K562 (cell line): ENCODE measurements at regions not wholly inside any gene's neighbourhood (a gene's known extent, or its start where the extent isn't known, plus 50 kb on each side); places are given as distances from the start of the nearest gene placed in this dataset.

ENCODE experiments used
- ATAC-seq: fragments of 200-7000 bp; cut with Tn5 transposase; 3 replicates; pipeline ENCODE4 v1.9.1; 2020; ENCODE audit warnings: moderate library complexity
- BruUV-seq: library from RNA; stranded (reverse); fragments of 400-500 nt; replicated peaks from 2 replicates; lab custom pipeline; 2021; lab: Mats Ljungman, UMichigan
- CTCF ChIA-PET: fragments of 300-600 bp; formaldehyde crosslinking; extraction: SDS; loops from one replicate; lab custom pipeline; 2021; ENCODE audit warnings: low intra/inter-chr PET ratio; lab: Yijun Ruan, JAX
- POLR2A ChIA-PET: fragments of 300-600, 350-650 bp; sonication (Branson Sonifier 250); formaldehyde crosslinking; extraction: SDS; loops from one replicate; lab custom pipeline; 2021; ENCODE audit warnings: antibody characterized with exemption, inconsistent platforms; lab: Yijun Ruan, JAX
- DNase-seq, 4 experiments: peaks; one replicate each; pipeline versions ENCODE4 v3.0.0 to v3.0.0-alpha.2; 2011 to 2018; ENCODE audit warnings: low spot score in 3 of 4, mixed read lengths in 3 of 4; ENCODE audit errors: extremely low read depth in 1 of 4
- FAIRE-seq: peaks from 2 replicates; lab custom pipeline; 2011; peaks lifted over from hg19 to GRCh38; lab: Jason Lieb, UNC
- H2AFZ ChIP-seq: 2 replicates; pipeline ENCODE4 v1.6.0; 2011; ENCODE audit warnings: low read depth, low read length, control low read depth, inconsistent platforms
- H3K27ac ChIP-seq: fragments of 200-600 bp; 3 replicates; pipeline ENCODE4 v1.8.0; 2011; ENCODE audit warnings: low read depth, mild to moderate bottlenecking, control low read depth, inconsistent platforms, low read length, moderate library complexity, mixed read lengths; ENCODE audit errors: extremely low read depth
- H3K27me3 ChIP-seq, 2 experiments: fragments of 300-600 bp in 1 of 2; 2 replicates in 1 of 2; 3 replicates in 1 of 2; pipeline versions ENCODE4 v1.6.0 to v1.8.0; 2011; ENCODE audit warnings: inconsistent platforms in 2 of 2, low read length in 2 of 2, mild to moderate bottlenecking in 1 of 2, mixed read lengths in 1 of 2, moderate library complexity in 1 of 2; ENCODE audit not compliant: control insufficient read depth in 2 of 2, insufficient read depth in 2 of 2
- H3K36me3 ChIP-seq: fragments of 300-600 bp; 3 replicates; pipeline ENCODE4 v1.8.0; 2011; ENCODE audit warnings: mild to moderate bottlenecking, low read length, inconsistent platforms; ENCODE audit not compliant: control insufficient read depth, insufficient read depth
- H3K4me1 ChIP-seq, 2 experiments: fragments of 200-600 bp in 1 of 2; replicated peaks in 1 of 2; 2 replicates in 1 of 2; 3 replicates in 1 of 2; pipeline versions ENCODE4 v1.5.1 to v1.8.0; 2011; ENCODE audit warnings: inconsistent platforms in 2 of 2, low read length in 2 of 2, mild to moderate bottlenecking in 1 of 2, mixed read lengths in 1 of 2, moderate library complexity in 1 of 2; ENCODE audit not compliant: control insufficient read depth in 2 of 2, insufficient read depth in 2 of 2
- H3K4me2 ChIP-seq: 2 replicates; pipeline ENCODE4 v1.6.1; 2011; ENCODE audit warnings: low read length, control low read depth, inconsistent platforms, mixed read lengths; ENCODE audit not compliant: insufficient read depth
- H3K4me3 ChIP-seq: fragments of 200-600 bp; sonication (generic), shearing (Covaris generic); 2 replicates; pipeline ENCODE4 v1.5.1; 2016; ENCODE audit warnings: control low read depth, inconsistent platforms
- H3K79me2 ChIP-seq: fragments of 200-600 bp; 3 replicates; pipeline ENCODE4 v1.8.0; 2011; ENCODE audit warnings: low read length, inconsistent platforms; ENCODE audit not compliant: control insufficient read depth, insufficient read depth
- H3K9ac ChIP-seq, 2 experiments: 2 replicates each; pipeline versions ENCODE4 v1.6.0 to v1.6.1; 2011; ENCODE audit warnings: low read depth in 2 of 2, low read length in 2 of 2, control low read depth in 1 of 2, inconsistent platforms in 1 of 2, mild to moderate bottlenecking in 1 of 2, mixed read lengths in 1 of 2; ENCODE audit not compliant: insufficient read depth in 1 of 2
- H3K9me1 ChIP-seq: one replicate; pipeline ENCODE4 v1.6.0; 2011; ENCODE audit warnings: inconsistent platforms, mild to moderate bottlenecking, low read length, moderate library complexity; ENCODE audit not compliant: control insufficient read depth, insufficient read depth
- H3K9me3 ChIP-seq: replicated peaks from 2 replicates; pipeline ENCODE4 v1.5.1; 2011; ENCODE audit warnings: low read depth, low read length, inconsistent platforms; ENCODE audit not compliant: control insufficient read depth, insufficient read depth
- H4K20me1 ChIP-seq: replicated peaks from 2 replicates; pipeline ENCODE4 v1.6.1; 2011; ENCODE audit warnings: low read length, inconsistent platforms, mixed read lengths; ENCODE audit not compliant: control insufficient read depth, insufficient read depth
- ARID3B ChIP-seq: fragments of 250-450 bp; sonication (Bioruptor Pico); IDR thresholded peaks from 2 replicates; pipeline ENCODE4 v1.4.0; 2020; ENCODE audit warnings: borderline replicate concordance
- HNRNPUL1 ChIP-seq: fragments of 200-400 bp; formaldehyde crosslinking; IDR thresholded peaks from 2 replicates; pipeline ENCODE4 v1.6.1; 2017; ENCODE audit warnings: low read length
- PHB2 ChIP-seq: fragments of 450-650 bp; IDR thresholded peaks from 2 replicates; pipeline ENCODE4 v1.6.1; 2017; ENCODE audit warnings: low read depth
- TCF3 ChIP-seq: sonication (generic); formaldehyde crosslinking; IDR thresholded peaks from 2 replicates; pipeline ENCODE4 v1.4.0; 2020; ENCODE audit warnings: mild to moderate bottlenecking, missing genetic modification reagents
- ZNF584 ChIP-seq: fragments of 200-800 bp; sonication (Bioruptor generic); IDR thresholded peaks from 2 replicates; pipeline ENCODE4 v1.6.1; 2016; ENCODE audit warnings: low read depth, mild to moderate bottlenecking, missing genetic modification characterization, missing compliant biosample characterization
- WGBS: fragments of 100-300 bp; shearing (Covaris generic); methylation state at CpG from one replicate; pipeline ENCODE4 v1.1.6; 2016; ENCODE audit warnings: low coverage, mixed read lengths; ENCODE audit not compliant: insufficient coverage; ENCODE audit errors: missing lambda C conversion rate; 5-methylcytosine and 5-hydroxymethylcytosine counted together
- in situ Hi-C: fragments of 300-500 bp; cut with MboI; formaldehyde crosslinking; loops from 4 replicates; pipeline ENCODE4 v1.15.0; 2018; ENCODE audit warnings: inconsistent platforms, mixed read lengths
- intact Hi-C: fragments of 100-400 bp; cut with micrococcal nuclease; formaldehyde crosslinking; loops from 2 replicates; pipeline ENCODE4 v1.14.2; 2022

GRCh38 chr14:101253948-101254347 lies 307.3 kb upstream of the DIO3 start:
- ChIA-PET POLR2A (interaction anchor here (0.7 kb wide), 1 partner anchor 106 kb away, joined by 3 read pairs; no protein-coding TSS in a partner anchor), CTCF (no interaction called here)
- H3K4me1 ChIP-seq, result no peaks in the 10 kb centered on the region
- no peak overlapping the region for H3K4me2 ChIP-seq
- peaks cover 0 to 52% of the 10 kb centered on the region in 2 experiments; a peak in 3 of 5 replicates for H3K27me3 ChIP-seq
- H3K27ac ChIP-seq, result no peak overlapping the region
- H3K79me2 ChIP-seq, result no peaks in the 10 kb centered on the region
- no peaks in the 10 kb centered on the region for H3K9me1 ChIP-seq
- ATAC-seq (no peak), DNase-seq (no peak), FAIRE-seq (no peak)
- TF ChIP-seq PHB2, result no peak
- in situ Hi-C loops, result no loop called here
- WGBS, result 11% methylated on average over 4 of the region's 5 CpGs
- intact Hi-C loops, result no loop called here
- BruUV-seq, result no TSS peak
- no peaks in the 10 kb centered on the region; the same call in 1 of the 2 replicates for H4K20me1 ChIP-seq
- H2AFZ ChIP-seq, result no peak overlapping the region
- no peaks in the 10 kb centered on the region for H3K36me3 ChIP-seq
- no peak overlapping the region for H3K4me3 ChIP-seq
- H3K9ac ChIP-seq, result no peak overlapping the region
- H3K9me3 ChIP-seq, result no peaks in the 10 kb centered on the region

- no peak for TF ChIP-seq ARID3B (CRISPR knock-in tag)
- no peak for TF ChIP-seq TCF3 (CRISPR knock-in tag)
- TF ChIP-seq ZNF584, result no peak
- no peak for TF ChIP-seq HNRNPUL1
- no peaks in the 10 kb centered on the region; the same call in 1 of the 2 replicates for H4K20me1 ChIP-seq
- no peaks in the 10 kb centered on the region for H3K9me1 ChIP-seq
- no peak overlapping the region for H2AFZ ChIP-seq
- DNase-seq, result no peak
- no peaks in the 10 kb centered on the region for H3K4me1 ChIP-seq
- intact Hi-C loops (no loop called here), in situ Hi-C loops (no loop called here)
- H3K36me3 ChIP-seq, result no peaks in the 10 kb centered on the region
- no peak overlapping the region for H3K4me2 ChIP-seq
- ChIA-PET POLR2A (interaction anchor here (0.7 kb wide), 1 partner anchor 354 kb away, joined by 3 read pairs; no protein-coding TSS in a partner anchor), CTCF (no interaction called here)
- H3K27me3 ChIP-seq, result peaks cover 3 to 49% of the 10 kb centered on the region in 2 experiments; a peak in 3 of 5 replicates
- WGBS, result under 1% methylated on average over 16 of the region's 17 CpGs
- H3K9ac ChIP-seq, result no peak overlapping the region
- no peak for FAIRE-seq
- H3K9me3 ChIP-seq, result no peaks in the 10 kb centered on the region
- no peaks in the 10 kb centered on the region for H3K79me2 ChIP-seq
- no peak overlapping the region for H3K4me3 ChIP-seq
- no TSS peak for BruUV-seq
- H3K27ac ChIP-seq, result no peak overlapping the region
- no peak for ATAC-seq
Observed at GRCh38 chr14:101254805-101255764, 306.2 kb upstream of the DIO3 start.
